Psoas muscle (tissue), 7 donors: ENCODE measurements at regions not wholly inside any gene's neighbourhood (a gene's known extent, or its start where the extent isn't known, plus 50 kb on each side); places are given as distances from the start of the nearest gene placed in this dataset.

ENCODE experiments used
- ATAC-seq, 4 donors: fragments of 200-7000 bp; cut with Tn5 transposase; one replicate each; pipeline ENCODE4 v1.9.1; 2020; ENCODE audit warnings: moderate library complexity in 3 of 4, mild to moderate bottlenecking in 2 of 4
- DNase-seq, 2 donors: peaks; one replicate each; pipeline ENCODE4 v3.0.0-alpha.2; 2020
- H3K27ac ChIP-seq: fragments of 200-600 bp; one replicate; pipeline ENCODE4 v1.8.0; 2022
- H3K27me3 ChIP-seq, 3 donors: fragments of 200-600 bp in 1 of 3; one replicate each; pipeline versions ENCODE4 v1.6.1 to v1.8.0; 2013 to 2022; ENCODE audit warnings: low read length in 2 of 3, mild to moderate bottlenecking in 2 of 3, moderate library complexity in 1 of 3; ENCODE audit not compliant: insufficient read depth in 3 of 3
- H3K36me3 ChIP-seq, 2 donors: fragments of 200-600 bp in 1 of 2; one replicate each; pipeline versions ENCODE4 v1.6.1 to v1.8.0; 2013 to 2022; ENCODE audit warnings: low read depth in 1 of 2, mild to moderate bottlenecking in 1 of 2, moderate library complexity in 1 of 2; ENCODE audit not compliant: insufficient read depth in 1 of 2
- H3K4me1 ChIP-seq: fragments of 200-600 bp; one replicate; pipeline ENCODE4 v1.8.0; 2022
- H3K4me3 ChIP-seq: fragments of 200-600 bp; one replicate; pipeline ENCODE4 v1.8.0; 2022; ENCODE audit warnings: mild to moderate bottlenecking
- H3K9me3 ChIP-seq: fragments of 200-600 bp; one replicate; pipeline ENCODE4 v1.8.0; 2022
- WGBS, 3 donors: extraction: QIAGEN DNeasy Blood & Tissue Kit; methylation state at CpG; one replicate each; pipeline versions ENCODE4 v1.1.6 to v1.1.7; 2013; 5-methylcytosine and 5-hydroxymethylcytosine counted together
- intact Hi-C, 2 donors: fragments of 100-400 bp; cut with DNase I; formaldehyde crosslinking; loops; one replicate each; pipeline versions ENCODE4 v1.11.0 to v1.14.2; 2022
- TF ChIP-seq, protein P1 (sequence below): fragments of 200-600 bp; IDR thresholded peaks from one replicate; pipeline ENCODE4 v1.8.0; 2022; ENCODE audit warnings: antibody characterized with exemption
- donor health status: healthy with polysubstance abuse.
- donor health status: DM: no; HTN: no; CAD: no; lungs with moderate emphysema.
- donor health status: Bipolar disorder and iron deficiency.
- donor health status: healthy.
- donor health status: DM: yes; HTN: yes; CAD: no.
- donor health status: DM: no; HTN: no; CAD: no.
- donor health status: DM: yes; HTN: yes; CAD: no.

DNA sequence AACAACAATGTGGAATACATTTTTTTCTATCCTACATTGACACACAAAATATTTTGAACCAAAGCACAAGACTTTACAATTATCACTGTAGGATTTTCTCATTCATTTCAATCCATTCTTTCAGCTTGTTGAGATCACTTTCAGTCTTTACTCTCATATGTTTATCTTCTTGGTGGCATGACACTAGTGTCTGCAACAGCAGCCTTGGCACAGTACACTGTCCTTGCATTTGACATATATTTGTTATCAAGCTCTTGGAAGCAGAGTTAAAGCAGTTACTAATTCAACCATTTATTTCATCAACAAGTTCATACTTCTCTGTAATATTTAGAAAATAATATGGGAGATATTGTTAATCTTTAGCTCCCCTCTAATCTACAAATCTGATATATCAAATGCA lies 922.4 kb upstream of the ADGRL2 start:
- H3K4me3 ChIP-seq, result no peak overlapping the region
- intact Hi-C loops, result no loop called here
- no peak for ATAC-seq

DNA sequence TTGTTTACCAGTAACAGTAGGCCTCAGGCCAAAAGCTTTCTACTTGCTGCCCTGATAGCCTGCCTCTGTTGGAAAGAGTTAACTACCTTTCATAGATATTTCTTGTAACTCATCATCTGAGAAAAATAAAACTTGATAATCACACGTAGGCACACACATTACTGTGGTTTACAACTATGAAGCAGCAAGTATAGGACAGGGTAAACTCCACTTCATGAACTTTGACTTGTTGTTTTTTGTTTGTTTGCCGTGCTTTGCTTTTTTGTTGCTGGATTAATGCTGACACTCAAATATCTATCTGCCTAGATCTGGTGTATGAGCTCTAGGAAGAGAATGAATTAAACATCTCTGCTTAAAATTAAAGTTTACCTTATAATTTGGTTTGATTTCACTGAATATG lies 924.7 kb upstream of the ADGRL2 start:
- TF ChIP-seq, protein P1, sequence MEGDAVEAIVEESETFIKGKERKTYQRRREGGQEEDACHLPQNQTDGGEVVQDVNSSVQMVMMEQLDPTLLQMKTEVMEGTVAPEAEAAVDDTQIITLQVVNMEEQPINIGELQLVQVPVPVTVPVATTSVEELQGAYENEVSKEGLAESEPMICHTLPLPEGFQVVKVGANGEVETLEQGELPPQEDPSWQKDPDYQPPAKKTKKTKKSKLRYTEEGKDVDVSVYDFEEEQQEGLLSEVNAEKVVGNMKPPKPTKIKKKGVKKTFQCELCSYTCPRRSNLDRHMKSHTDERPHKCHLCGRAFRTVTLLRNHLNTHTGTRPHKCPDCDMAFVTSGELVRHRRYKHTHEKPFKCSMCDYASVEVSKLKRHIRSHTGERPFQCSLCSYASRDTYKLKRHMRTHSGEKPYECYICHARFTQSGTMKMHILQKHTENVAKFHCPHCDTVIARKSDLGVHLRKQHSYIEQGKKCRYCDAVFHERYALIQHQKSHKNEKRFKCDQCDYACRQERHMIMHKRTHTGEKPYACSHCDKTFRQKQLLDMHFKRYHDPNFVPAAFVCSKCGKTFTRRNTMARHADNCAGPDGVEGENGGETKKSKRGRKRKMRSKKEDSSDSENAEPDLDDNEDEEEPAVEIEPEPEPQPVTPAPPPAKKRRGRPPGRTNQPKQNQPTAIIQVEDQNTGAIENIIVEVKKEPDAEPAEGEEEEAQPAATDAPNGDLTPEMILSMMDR, result no peak
- whole genome bisulfite sequencing, 3 donors, result 77 to 85% (median 82%) methylated on average over 2 of the region's 2 CpGs
- intact Hi-C loops, result no loop called here
- Histone ChIP-seq H3K27ac (no peak overlapping the region), H3K9me3 (no peaks in the 10 kb centered on the region), H3K27me3 (no peaks in the 10 kb centered on the region), H3K36me3 (no peaks in the 10 kb centered on the region), H3K4me3 (no peak overlapping the region), H3K4me1 (no peaks in the 10 kb centered on the region)
- no peak for ATAC-seq
- DNase-seq, result no peak

More for the DNA sequence above, 922.4 kb upstream of the ADGRL2 start:
- Histone ChIP-seq H3K36me3 (no peaks in the 10 kb centered on the region), H3K27me3 (no peaks in the 10 kb centered on the region), H3K9me3 (no peaks in the 10 kb centered on the region), H3K4me1 (no peaks in the 10 kb centered on the region), H3K27ac (no peak overlapping the region)
- TF ChIP-seq, protein P1, result no peak
- no peak for DNase-seq

DNA sequence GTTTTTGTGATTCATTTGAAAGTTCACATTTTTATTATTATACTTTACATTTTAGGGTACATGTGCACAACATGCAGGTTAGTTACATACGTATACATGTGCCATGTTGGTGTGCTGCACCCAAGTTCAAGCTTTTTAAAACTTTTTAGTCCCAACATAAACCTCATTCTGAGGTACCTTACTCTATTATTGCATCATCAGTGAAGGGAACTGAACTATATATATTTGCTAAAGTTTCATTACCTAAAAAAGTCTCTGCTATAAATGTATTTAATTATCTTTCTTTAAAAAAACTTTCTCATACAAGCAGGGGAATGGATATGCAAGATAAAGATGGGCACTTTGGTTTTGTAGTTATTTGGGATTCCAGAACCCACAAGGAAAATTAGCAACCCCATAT lies 931.4 kb upstream of the ADGRL2 start:
- Histone ChIP-seq H3K27me3 (no peaks in the 10 kb centered on the region), H3K36me3 (no peaks in the 10 kb centered on the region), H3K9me3 (no peaks in the 10 kb centered on the region), H3K27ac (no peak overlapping the region), H3K4me1 (no peaks in the 10 kb centered on the region), H3K4me3 (no peak overlapping the region)
- DNase-seq (no peak), ATAC-seq (no peak)
- intact Hi-C loops, result no loop called here
- WGBS, 3 donors, result 82 to 91% (median 89%) methylated on average over 1 of the region's 1 CpG
- TF ChIP-seq, protein P1, result no peak

DNA sequence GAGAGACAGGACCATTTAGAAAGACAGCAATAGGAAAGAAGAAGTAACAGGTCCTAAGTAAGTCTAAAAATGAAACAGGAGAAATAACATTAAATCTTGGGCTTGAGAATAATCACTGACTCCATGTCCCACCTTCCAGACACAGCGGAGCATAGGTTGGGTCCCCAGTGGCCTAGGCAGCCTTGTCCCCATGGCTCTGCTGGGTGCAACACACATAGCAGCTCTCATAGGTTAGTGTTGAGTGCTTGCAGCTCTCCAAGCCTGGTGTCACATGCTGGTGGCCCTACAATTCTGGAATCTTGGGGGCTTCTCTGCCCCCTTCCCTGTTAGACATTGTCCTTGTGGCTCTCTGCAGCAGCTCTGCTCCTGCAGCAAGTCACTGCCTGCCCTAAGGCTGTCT lies 952.8 kb upstream of the ADGRL2 start:
- no peaks in the 10 kb centered on the region for H3K27me3 ChIP-seq
- no peaks in the 10 kb centered on the region for H3K9me3 ChIP-seq
- no peak overlapping the region for H3K27ac ChIP-seq
- H3K4me3 ChIP-seq, result no peak overlapping the region
- intact Hi-C loops, result no loop called here
- TF ChIP-seq, protein P1, result no peak
- no peaks in the 10 kb centered on the region for H3K4me1 ChIP-seq
- ATAC-seq (no peak), DNase-seq (no peak)
- 90 to 91% (median 90%) methylated on average over 1 of the region's 1 CpG for WGBS, 3 donors
- no peaks in the 10 kb centered on the region for H3K36me3 ChIP-seq

DNA sequence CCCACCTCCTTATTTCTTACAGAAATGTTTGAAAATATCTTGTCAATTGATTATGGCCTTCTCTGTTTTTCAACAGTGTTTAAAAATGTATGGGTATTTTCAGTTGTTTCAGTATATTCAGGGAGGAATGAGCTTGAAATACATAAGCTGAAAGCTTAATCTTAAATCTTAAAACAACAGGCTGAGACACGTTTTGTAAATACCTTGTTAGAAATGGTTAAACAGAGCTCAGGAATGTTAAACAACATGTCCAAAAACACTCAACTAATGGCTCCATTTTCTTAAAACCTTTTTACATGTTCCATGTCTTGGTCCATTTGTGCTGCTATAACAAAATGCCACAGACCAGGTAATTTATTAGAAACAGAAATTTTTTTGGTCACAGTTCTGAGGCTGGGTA lies 953.8 kb upstream of the ADGRL2 start:
- DNase-seq, result no peak
- Histone ChIP-seq H3K4me3 (no peak overlapping the region), H3K27ac (no peak overlapping the region), H3K4me1 (no peaks in the 10 kb centered on the region), H3K27me3 (no peaks in the 10 kb centered on the region), H3K36me3 (no peaks in the 10 kb centered on the region), H3K9me3 (no peaks in the 10 kb centered on the region)
- TF ChIP-seq, protein P1, result no peak
- intact Hi-C loops, result no loop called here
- 46 to 59% (median 51%) methylated on average over 1 of the region's 1 CpG for WGBS, 3 donors
- no peak for ATAC-seq
